Adrenal gland (tissue), 5 donors: ENCODE measurements at regions not wholly inside any gene's neighbourhood (a gene's known extent, or its start where the extent isn't known, plus 50 kb on each side); places are given as distances from the start of the nearest gene placed in this dataset.

Source experiments
- POLR2A ChIP-seq, 2 donors: fragments of 450-650 bp; IDR thresholded peaks; one replicate each; pipeline ENCODE4 v1.6.1; 2017; ENCODE audit warnings: antibody characterized with exemption in 2 of 2, mild to moderate bottlenecking in 2 of 2, moderate library complexity in 1 of 2
- TF ChIP-seq, protein P1 (sequence below), 6 experiments: fragments of 450-650 bp in 4 of 6; fragments of 200-600 bp in 2 of 6; sonication (generic) in 1 of 6; IDR thresholded peaks; 1 replicate in 5 of 6; 2 replicates in 1 of 6; pipeline versions ENCODE4 v1.5.1 to v1.8.0; 2016 to 2021; ENCODE audit warnings: antibody characterized with exemption in 6 of 6, mild to moderate bottlenecking in 2 of 6, moderate library complexity in 1 of 6
- donor health status: DM: no; HTN: no; CAD: no.

DNA sequence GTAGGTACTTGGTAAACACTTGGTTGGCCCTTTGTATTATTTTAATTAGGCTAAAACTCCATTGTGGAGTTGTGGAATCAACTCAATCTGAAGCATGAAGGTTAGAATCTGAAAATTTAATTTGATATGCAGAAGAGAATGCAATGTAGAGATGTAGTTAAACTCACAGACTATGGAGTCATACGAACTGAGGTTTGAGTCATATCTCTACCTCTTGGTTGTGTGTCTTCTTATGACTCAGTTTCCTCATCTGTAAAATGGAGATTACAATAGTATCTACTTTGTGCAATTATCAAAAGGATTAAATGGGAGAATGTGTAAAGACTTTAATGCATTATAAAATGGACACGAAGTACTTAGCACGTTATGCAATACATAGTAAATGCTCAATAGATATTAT, 146.0 kb upstream of the IFNG-AS1 start:
- TF ChIP-seq POLR2A (IDR thresholded peaks at IDR 0.05), result no peak
- TF ChIP-seq, protein P1, sequence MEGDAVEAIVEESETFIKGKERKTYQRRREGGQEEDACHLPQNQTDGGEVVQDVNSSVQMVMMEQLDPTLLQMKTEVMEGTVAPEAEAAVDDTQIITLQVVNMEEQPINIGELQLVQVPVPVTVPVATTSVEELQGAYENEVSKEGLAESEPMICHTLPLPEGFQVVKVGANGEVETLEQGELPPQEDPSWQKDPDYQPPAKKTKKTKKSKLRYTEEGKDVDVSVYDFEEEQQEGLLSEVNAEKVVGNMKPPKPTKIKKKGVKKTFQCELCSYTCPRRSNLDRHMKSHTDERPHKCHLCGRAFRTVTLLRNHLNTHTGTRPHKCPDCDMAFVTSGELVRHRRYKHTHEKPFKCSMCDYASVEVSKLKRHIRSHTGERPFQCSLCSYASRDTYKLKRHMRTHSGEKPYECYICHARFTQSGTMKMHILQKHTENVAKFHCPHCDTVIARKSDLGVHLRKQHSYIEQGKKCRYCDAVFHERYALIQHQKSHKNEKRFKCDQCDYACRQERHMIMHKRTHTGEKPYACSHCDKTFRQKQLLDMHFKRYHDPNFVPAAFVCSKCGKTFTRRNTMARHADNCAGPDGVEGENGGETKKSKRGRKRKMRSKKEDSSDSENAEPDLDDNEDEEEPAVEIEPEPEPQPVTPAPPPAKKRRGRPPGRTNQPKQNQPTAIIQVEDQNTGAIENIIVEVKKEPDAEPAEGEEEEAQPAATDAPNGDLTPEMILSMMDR (IDR thresholded peaks at IDR 0.05), result no peak
